Heart right ventricle (tissue), 16 donors: ENCODE measurements at regions not wholly inside any gene's neighbourhood (a gene's known extent, or its start where the extent isn't known, plus 50 kb on each side); places are given as distances from the start of the nearest gene placed in this dataset.

Experiments
- ATAC-seq, 8 donors: fragments of 200-7000 bp; cut with Tn5 transposase; one replicate each; pipeline ENCODE4 v1.9.1; 2020; ENCODE audit warnings: mild to moderate bottlenecking in 8 of 8, moderate library complexity in 8 of 8, moderate number of reproducible peaks in 1 of 8
- DNase-seq, 2 donors: peaks; one replicate each; pipeline ENCODE4 v3.0.0-alpha.2; 2020
- H3K27ac ChIP-seq, 10 donors: fragments of 200-600 bp; sonication (generic) in 2 of 10; one replicate each; pipeline versions ENCODE4 v1.5.0 to v1.8.0; 2020 to 2022; ENCODE audit warnings: mild to moderate bottlenecking in 3 of 10
- H3K27me3 ChIP-seq, 7 donors: fragments of 200-600 bp; one replicate each; pipeline ENCODE4 v1.8.0; 2021 to 2022; ENCODE audit warnings: mild to moderate bottlenecking in 2 of 7
- H3K36me3 ChIP-seq, 9 donors: fragments of 200-600 bp; sonication (generic) in 1 of 9; one replicate each; pipeline versions ENCODE4 v1.5.0 to v1.8.0; 2020 to 2022; ENCODE audit warnings: mild to moderate bottlenecking in 2 of 9
- H3K4me1 ChIP-seq, 9 donors: fragments of 200-600 bp; sonication (generic) in 1 of 9; one replicate each; pipeline versions ENCODE4 v1.5.0 to v1.8.0; 2020 to 2022; ENCODE audit warnings: mild to moderate bottlenecking in 4 of 9
- H3K4me3 ChIP-seq, 10 donors: fragments of 200-600 bp; sonication (generic) in 2 of 10; one replicate each; pipeline versions ENCODE4 v1.5.0 to v1.8.0; 2020 to 2022; ENCODE audit warnings: mild to moderate bottlenecking in 7 of 10, moderate library complexity in 2 of 10
- H3K9me3 ChIP-seq, 11 donors: fragments of 200-600 bp in 10 of 11; sonication (generic) in 2 of 11; one replicate each; pipeline versions ENCODE4 v1.5.0 to v1.8.0; 2013 to 2022; ENCODE audit warnings: mild to moderate bottlenecking in 2 of 11, control low read depth in 1 of 11, moderate library complexity in 1 of 11
- CTCF ChIP-seq, 9 donors: fragments of 200-600 bp; sonication (generic) in 2 of 9; IDR thresholded peaks; one replicate each; pipeline versions ENCODE4 v1.5.0 to v1.8.0; 2021 to 2022; ENCODE audit warnings: antibody characterized with exemption in 9 of 9, mild to moderate bottlenecking in 5 of 9, moderate library complexity in 1 of 9
- WGBS, 2 donors: extraction: QIAGEN DNeasy Blood & Tissue Kit; methylation state at CpG; one replicate each; pipeline ENCODE4 v1.1.7; 2013; ENCODE audit warnings: inconsistent platforms in 1 of 2; 5-methylcytosine and 5-hydroxymethylcytosine counted together
- intact Hi-C, 10 donors: fragments of 100-400 bp; cut with DNase I; formaldehyde crosslinking; loops; one replicate each; pipeline versions ENCODE4 v1.11.1 to v1.14.2; 2022
- donor health status: Arrhythmogenic right ventricular cardiomyopathy.
- donor health status: ischemic (EF 13 %, LVEDD 7.1; RV severe dilation, severe dysfunction).
- donor health status: healthy with polysubstance abuse.
- donor health status: DM: no; HTN: yes; CAD: no.
- donor health status: DM: no; HTN: no; CAD: no.
- donor health status: ischemic (EF 25% LVEDD 6.9; RV normal size, moderate dysfunction).
- donor health status: ischemic (EF 25% LVEDD 5.7; RV mildly dilated, moderate dysfunction).
- donor health status: healthy.
- donor health status: DM: yes; HTN: yes; CAD: no.
- donor health status: Ischemic cardiomyopathy.
- donor health status: ischemic (EF 35%, LVEDD 5.7; RV mildly dilated, moderate dysfunction).
- donor health status: nonischemic (EF 11% LVEDD 7.7; RV severe dilation, severe dysfunction).
- donor health status: DM: yes; HTN: yes; CAD: no.
- donor health status: PGD.
- donor health status: ischemic (EF 29% LVEDD 5.4; RV normal size, mild dysfunction).
- donor health status: nonischemic (EF 23%, LVEDD 6.1; RV moderate dilation, normal function).

DNA sequence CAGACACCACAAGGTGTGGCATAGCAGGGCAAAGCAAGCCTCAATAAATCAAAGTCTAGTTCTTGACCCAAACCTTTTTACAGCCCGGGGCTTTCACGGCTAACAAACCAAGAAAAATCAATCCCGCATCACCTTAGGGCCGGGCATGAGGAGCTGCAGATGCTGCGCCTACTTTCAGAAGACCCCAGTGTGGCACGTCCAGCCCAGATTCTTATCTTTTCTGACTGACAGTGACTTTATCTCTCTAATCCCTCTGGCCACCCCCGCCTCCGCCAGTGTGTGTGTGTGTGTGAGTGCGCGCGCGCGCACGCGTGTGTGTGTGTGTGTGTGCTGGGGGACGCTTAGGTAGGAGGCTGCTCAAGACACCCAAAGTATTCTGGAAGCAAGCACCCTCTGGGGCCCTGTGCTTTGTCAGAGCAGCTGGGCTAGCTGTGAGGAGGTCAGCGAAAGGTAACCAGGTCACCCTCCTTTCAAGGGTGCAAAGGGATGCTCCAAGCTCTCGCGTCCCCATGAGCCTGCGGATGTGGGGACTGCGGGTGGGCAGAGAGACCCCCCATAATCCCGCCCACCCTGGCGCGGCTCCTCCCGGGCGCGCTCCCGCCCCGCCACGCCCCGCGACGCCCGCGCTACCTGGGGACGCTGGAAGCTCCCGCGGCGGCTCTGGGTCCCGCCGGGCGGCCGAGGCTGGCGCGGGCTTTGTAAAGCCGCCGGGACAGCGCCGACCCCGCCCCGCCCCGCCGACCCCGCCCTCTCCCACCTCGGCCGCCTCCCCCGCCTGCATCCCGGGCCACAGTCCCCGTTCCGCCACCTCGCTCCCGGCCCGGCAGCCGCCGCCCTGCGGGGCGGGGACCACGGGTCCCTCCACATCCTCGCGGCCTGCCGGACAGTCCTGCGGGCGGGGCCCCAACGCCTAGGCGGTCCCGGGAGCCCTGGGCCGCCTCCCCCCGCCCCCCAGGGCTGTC lies 57.1 kb upstream of the RHOBTB1 start:
- H3K36me3 ChIP-seq = no peaks in the 10 kb centered on the region
- peak in 1 of 2 donors; percentile 17 for DNase-seq
- WGBS, 2 donors = 8% methylated on average over 49 to 77 of the region's 78 CpGs
- intact Hi-C loops = no loop called here
- H3K9me3 ChIP-seq = peaks cover 0 to 17% (median 0%) of the 10 kb centered on the region in 11 donors
- ATAC-seq = peak in 3 of 8 donors; percentile 33 to 56 (median 50)
- H3K4me1 ChIP-seq = peaks cover 0 to 10% (median 0%) of the 10 kb centered on the region in 9 donors
- peak overlapping the region in 9 of 10 donors; percentile 28 to 47 (median 43) for H3K4me3 ChIP-seq
- peaks cover 0 to 45% (median 25%) of the 10 kb centered on the region in 7 donors for H3K27me3 ChIP-seq
- no peak for TF ChIP-seq CTCF (IDR thresholded peaks at IDR 0.05)
- no peak overlapping the region for H3K27ac ChIP-seq

DNA sequence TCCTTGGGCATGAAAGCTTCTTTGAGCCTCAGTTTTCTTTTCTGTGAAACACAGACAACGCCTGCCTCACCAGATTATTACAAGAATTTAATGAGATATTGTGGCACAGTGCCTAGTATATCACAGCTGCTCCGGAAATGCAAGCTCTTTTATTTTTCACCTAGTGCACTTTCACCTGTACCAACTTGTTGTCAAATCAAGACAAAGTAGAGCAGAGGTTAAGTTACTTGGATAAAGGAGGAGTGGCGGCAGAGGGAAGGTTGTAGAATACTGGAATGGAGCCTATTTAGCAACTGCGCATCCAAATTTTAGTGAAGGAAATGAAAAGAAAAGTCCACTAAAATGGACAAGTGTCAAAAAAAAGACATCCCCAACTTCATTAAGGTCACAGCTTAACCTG lies 54.9 kb upstream of the RHOBTB1 start:
- DNase-seq = no peak
- no peak for TF ChIP-seq CTCF (IDR thresholded peaks at IDR 0.05)
- peaks cover 0 to 10% (median 0%) of the 10 kb centered on the region in 11 donors for H3K9me3 ChIP-seq
- peaks cover 0 to 10% (median 0%) of the 10 kb centered on the region in 9 donors for H3K4me1 ChIP-seq
- ATAC-seq = no peak
- intact Hi-C loops = no loop called here
- no peak overlapping the region for H3K27ac ChIP-seq
- no peaks in the 10 kb centered on the region for H3K36me3 ChIP-seq
- H3K4me3 ChIP-seq = no peak overlapping the region
- H3K27me3 ChIP-seq = peaks cover 0 to 45% (median 25%) of the 10 kb centered on the region in 7 donors
- 86 to 91% methylated on average over 4 of the region's 4 CpGs for WGBS, 2 donors

DNA sequence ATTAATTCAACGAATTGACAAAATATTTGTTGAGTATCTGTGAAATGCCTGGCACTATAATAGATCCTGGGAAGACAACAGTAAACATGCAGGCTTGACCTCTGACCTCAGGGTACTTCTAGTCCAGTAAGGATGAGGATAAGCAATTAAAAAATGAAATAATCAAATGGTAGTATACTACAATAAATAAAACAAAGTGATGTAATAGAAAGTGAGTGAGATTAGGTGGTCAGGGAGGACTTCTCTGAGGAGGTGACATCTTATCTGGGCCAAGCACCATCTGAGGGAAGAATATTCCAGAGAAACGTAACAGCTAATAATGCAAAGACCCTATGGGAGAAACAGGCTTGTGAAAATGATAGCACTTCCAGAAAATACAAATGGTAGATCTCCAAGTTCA lies 50.1 kb upstream of the RHOBTB1 start:
- TF ChIP-seq CTCF (IDR thresholded peaks at IDR 0.05) = no peak
- intact Hi-C loops = loop anchor here in 1 of 10 donors (5.0 kb wide), 1 partner anchor 213 kb away; no protein-coding TSS in a partner anchor
- peaks cover 0 to 4% (median 0%) of the 10 kb centered on the region in 11 donors for H3K9me3 ChIP-seq
- ATAC-seq (no peak), DNase-seq (no peak)
- H3K27ac ChIP-seq = no peak overlapping the region
- WGBS, 2 donors = 88 to 97% methylated on average over 2 of the region's 2 CpGs
- H3K27me3 ChIP-seq = peaks cover 0 to 5% (median 0%) of the 10 kb centered on the region in 7 donors
- no peaks in the 10 kb centered on the region for H3K36me3 ChIP-seq
- no peak overlapping the region for H3K4me3 ChIP-seq
- no peaks in the 10 kb centered on the region for H3K4me1 ChIP-seq
